H1 (cell line): ENCODE measurements at regions not wholly inside any gene's neighbourhood (a gene's known extent, or its start where the extent isn't known, plus 50 kb on each side); places are given as distances from the start of the nearest gene placed in this dataset.

ENCODE experiments used
- EP300 ChIP-seq, 2 experiments: IDR thresholded peaks; 1 replicate in 1 of 2; 2 replicates in 1 of 2; pipeline ENCODE4 v1.6.1; 2011 to 2012; ENCODE audit warnings: low read depth in 2 of 2, low read length in 2 of 2, mild to moderate bottlenecking in 2 of 2, borderline replicate concordance in 1 of 2, inconsistent platforms in 1 of 2, moderate library complexity in 1 of 2
- GABPA ChIP-seq: IDR thresholded peaks from 2 replicates; pipeline ENCODE4 v1.6.1; 2011; ENCODE audit warnings: mild to moderate bottlenecking, low read length, moderate library complexity, borderline replicate concordance; ENCODE audit not compliant: insufficient read depth
- POLR2A ChIP-seq, 2 experiments: IDR thresholded peaks; 1 replicate in 1 of 2; 2 replicates in 1 of 2; pipeline ENCODE4 v1.6.1; 2011; ENCODE audit warnings: low read depth in 2 of 2, low read length in 2 of 2, mild to moderate bottlenecking in 2 of 2; ENCODE audit errors: control extremely low read depth in 1 of 2
- RAD21 ChIP-seq, 2 experiments: IDR thresholded peaks in 1 of 2; conservative IDR thresholded peaks in 1 of 2; 2 replicates each; pipeline ENCODE4 v1.6.1; 2011; ENCODE audit warnings: low read depth in 2 of 2, low read length in 2 of 2, improper control_type of control experiment in 1 of 2, inconsistent platforms in 1 of 2, mild to moderate bottlenecking in 1 of 2, moderate library complexity in 1 of 2
- RFX5 ChIP-seq: IDR thresholded peaks from 2 replicates; pipeline ENCODE4 v1.6.1; 2011; ENCODE audit warnings: low read depth, low read length, improper control_type of control experiment, borderline replicate concordance
- RNF2 ChIP-seq: fragments of 200-900, 300-1000 bp; sonication (generic); IDR thresholded peaks from 2 replicates; pipeline ENCODE4 v1.7.1; 2016; ENCODE audit warnings: borderline replicate concordance, low read depth, mild to moderate bottlenecking, antibody characterized with exemption, low read length; ENCODE audit not compliant: poor library complexity, severe bottlenecking; ENCODE audit errors: missing control alignments
- TF ChIP-seq, protein P1 (sequence below), 3 experiments: IDR thresholded peaks; 1 replicate in 2 of 3; 2 replicates in 1 of 3; pipeline versions ENCODE4 v1.5.1 to v1.6.1; 2011; ENCODE audit warnings: low read length in 3 of 3, mild to moderate bottlenecking in 3 of 3, inconsistent platforms in 2 of 3, low read depth in 1 of 3, moderate library complexity in 1 of 3; ENCODE audit not compliant: insufficient read depth in 1 of 3; ENCODE audit errors: control extremely low read depth in 1 of 3

DNA sequence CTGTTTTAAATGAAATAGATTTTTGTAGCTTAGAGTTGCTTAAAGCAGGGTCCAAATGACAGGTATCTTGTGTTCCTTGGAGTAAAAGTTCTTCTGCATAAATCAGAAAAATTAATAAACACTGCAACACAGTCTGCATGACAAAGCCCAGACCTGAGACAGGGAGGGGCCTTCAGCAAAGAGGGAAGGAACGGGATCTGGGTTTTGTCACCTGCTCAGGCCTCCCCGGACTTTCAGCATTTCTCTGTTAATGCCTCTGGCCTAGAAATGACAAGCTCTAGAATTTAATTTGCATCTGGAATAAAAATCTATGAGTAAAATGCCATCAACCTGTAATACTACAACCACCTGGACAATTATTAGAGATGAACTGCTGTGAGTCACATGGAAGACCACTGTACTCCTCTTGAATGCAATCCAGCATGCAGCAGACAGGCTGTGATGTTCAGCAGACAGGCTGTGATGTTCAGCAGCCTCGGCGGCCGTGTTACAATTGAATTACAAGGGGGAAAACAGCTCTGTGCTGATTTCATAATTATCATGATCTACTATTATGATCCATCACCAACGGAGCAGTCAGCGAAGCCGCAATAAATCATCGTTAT lies 170.2 kb downstream of the TOX3 start:
- TF ChIP-seq EP300 (IDR thresholded peaks at IDR 0.05; ENCODE audit: borderline replicate concordance in 1 of 2, low read depth in 2 of 2, low read length in 2 of 2) (no peak), POLR2A (IDR thresholded peaks at IDR 0.05; ENCODE audit: control extremely low read depth in 1 of 2, low read depth in 2 of 2, low read length in 2 of 2) (no peak), RAD21 (IDR thresholded peaks at IDR 0.05 in 1 of 2, conservative IDR thresholded peaks at IDR 0.05 in 1 of 2; ENCODE audit: low read depth in 2 of 2, low read length in 2 of 2) (no peak), GABPA (no peak), RFX5 (no peak), RNF2 (no peak)
- TF ChIP-seq, protein P1, sequence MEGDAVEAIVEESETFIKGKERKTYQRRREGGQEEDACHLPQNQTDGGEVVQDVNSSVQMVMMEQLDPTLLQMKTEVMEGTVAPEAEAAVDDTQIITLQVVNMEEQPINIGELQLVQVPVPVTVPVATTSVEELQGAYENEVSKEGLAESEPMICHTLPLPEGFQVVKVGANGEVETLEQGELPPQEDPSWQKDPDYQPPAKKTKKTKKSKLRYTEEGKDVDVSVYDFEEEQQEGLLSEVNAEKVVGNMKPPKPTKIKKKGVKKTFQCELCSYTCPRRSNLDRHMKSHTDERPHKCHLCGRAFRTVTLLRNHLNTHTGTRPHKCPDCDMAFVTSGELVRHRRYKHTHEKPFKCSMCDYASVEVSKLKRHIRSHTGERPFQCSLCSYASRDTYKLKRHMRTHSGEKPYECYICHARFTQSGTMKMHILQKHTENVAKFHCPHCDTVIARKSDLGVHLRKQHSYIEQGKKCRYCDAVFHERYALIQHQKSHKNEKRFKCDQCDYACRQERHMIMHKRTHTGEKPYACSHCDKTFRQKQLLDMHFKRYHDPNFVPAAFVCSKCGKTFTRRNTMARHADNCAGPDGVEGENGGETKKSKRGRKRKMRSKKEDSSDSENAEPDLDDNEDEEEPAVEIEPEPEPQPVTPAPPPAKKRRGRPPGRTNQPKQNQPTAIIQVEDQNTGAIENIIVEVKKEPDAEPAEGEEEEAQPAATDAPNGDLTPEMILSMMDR (IDR thresholded peaks at IDR 0.05; ENCODE audit: control extremely low read depth in 1 of 3, insufficient read depth in 1 of 3, low read depth in 1 of 3, low read length in 3 of 3): no peak
